ENCODE measurements at regions not wholly inside any gene's neighbourhood (a gene's known extent, or its start where the extent isn't known, plus 50 kb on each side); places are given as distances from the start of the nearest gene placed in this dataset.
"Not testable (repeated sequence)": the region's sequence is repeated elsewhere in the genome, so short reads cannot be mapped to it uniquely, and the experiment has no call there.

- DNase-seq = no peak
These were observed 324.7 kb upstream of the RGMA start for GRCh38 chr15:93413745-93414144.

- DNase-seq = no peak
These were observed 310.1 kb upstream of the RGMA start for GRCh38 chr15:93399121-93399520.

- no peak for DNase-seq
These were observed 300.2 kb upstream of the RGMA start for GRCh38 chr15:93389211-93389610.

- DNase-seq = no peak
These were observed 295.9 kb upstream of the RGMA start for GRCh38 chr15:93384886-93385285.

- DNase-seq = no peak
These were observed 293.3 kb upstream of the RGMA start for GRCh38 chr15:93382200-93382820.

GRCh38 chr15:93378558-93378957 lies 289.5 kb upstream of the RGMA start:
- DNase-seq = no peak

GRCh38 chr15:93372865-93373223 lies 283.8 kb upstream of the RGMA start:
- DNase-seq = no peak

GRCh38 chr15:93372208-93372864 lies 283.3 kb upstream of the RGMA start:
- no peak for DNase-seq

GRCh38 chr15:93366387-93367100 lies 277.5 kb upstream of the RGMA start:
- no peak for DNase-seq

- no peak for DNase-seq
These were observed 273.8 kb upstream of the RGMA start for GRCh38 chr15:93362821-93363220.

- no peak for DNase-seq
These were observed 273.2 kb upstream of the RGMA start for GRCh38 chr15:93362203-93362602.

- DNase-seq = no peak
These were observed 272.7 kb upstream of the RGMA start for GRCh38 chr15:93361703-93362102.

GRCh38 chr15:93360976-93361375 lies 272.0 kb upstream of the RGMA start:
- no peak for DNase-seq

GRCh38 chr15:93360318-93360717 lies 271.3 kb upstream of the RGMA start:
- DNase-seq = no peak

GRCh38 chr15:93359425-93360131 lies 270.6 kb upstream of the RGMA start:
- no peak for DNase-seq

GRCh38 chr15:93359060-93359408 lies 270.0 kb upstream of the RGMA start:
- no peak for DNase-seq

- no peak for DNase-seq
These were observed 269.4 kb upstream of the RGMA start for GRCh38 chr15:93358166-93359059.

- DNase-seq = no peak
These were observed 259.9 kb upstream of the RGMA start for GRCh38 chr15:93348711-93349545.

GRCh38 chr15:93347986-93348385 lies 259.0 kb upstream of the RGMA start:
- no peak for DNase-seq

- DNase-seq = no peak
These were observed 257.0 kb upstream of the RGMA start for GRCh38 chr15:93345981-93346380.

GRCh38 chr15:93343402-93343801 lies 254.4 kb upstream of the RGMA start:
- not testable (repeated sequence) for DNase-seq

- no peak for DNase-seq
These were observed 252.2 kb upstream of the RGMA start for GRCh38 chr15:93341164-93341563.

Measured in NCI-H1436 (cell line).